DMS 273 (cell line): ENCODE measurements at regions not wholly inside any gene's neighbourhood (a gene's known extent, or its start where the extent isn't known, plus 50 kb on each side); places are given as distances from the start of the nearest gene placed in this dataset.
"Not testable (repeated sequence)": the region's sequence is repeated elsewhere in the genome, so short reads cannot be mapped to it uniquely, and the experiment has no call there.

ENCODE experiments used
- DNase-seq: peaks from one replicate; lab custom pipeline; 2025; ENCODE audit not compliant: unreplicated experiment; lab: John Stamatoyannopoulos, UW

- no peak for DNase-seq
Measured at GRCh38 chr22:49660321-49660720, 167.4 kb downstream of the BRD1 start.

GRCh38 chr22:49659924-49660315, 167.8 kb downstream of the BRD1 start:
- no peak for DNase-seq

GRCh38 chr22:49659281-49659923, 168.3 kb downstream of the BRD1 start:
- DNase-seq, result no peak

GRCh38 chr22:49658902-49659280, 168.8 kb downstream of the BRD1 start:
- DNase-seq, result peak; percentile 53

GRCh38 chr22:49657974-49658590, 169.6 kb downstream of the BRD1 start:
- no peak for DNase-seq

GRCh38 chr22:49657275-49657973, 170.2 kb downstream of the BRD1 start:
- no peak for DNase-seq

GRCh38 chr22:49656883-49657274, 170.8 kb downstream of the BRD1 start:
- DNase-seq, result not testable (repeated sequence)

GRCh38 chr22:49656291-49656851, 171.3 kb downstream of the BRD1 start:
- no peak for DNase-seq

- no peak for DNase-seq
Measured at GRCh38 chr22:49655168-49655812, 172.4 kb downstream of the BRD1 start.

- DNase-seq, result no peak
Measured at GRCh38 chr22:49650336-49651241, 177.1 kb downstream of the BRD1 start.

- no peak for DNase-seq
Measured at GRCh38 chr22:49649166-49650068, 178.3 kb downstream of the BRD1 start.

GRCh38 chr22:49648053-49648452, 179.6 kb downstream of the BRD1 start:
- DNase-seq, result no peak

GRCh38 chr22:49647627-49648026, 180.0 kb downstream of the BRD1 start:
- no peak for DNase-seq

GRCh38 chr22:49646876-49647275, 180.8 kb downstream of the BRD1 start:
- DNase-seq, result no peak

GRCh38 chr22:49645791-49646550, 181.7 kb downstream of the BRD1 start:
- no peak for DNase-seq

GRCh38 chr22:49645257-49645656, 182.4 kb downstream of the BRD1 start:
- no peak for DNase-seq

GRCh38 chr22:49643998-49644397, 183.7 kb downstream of the BRD1 start:
- no peak for DNase-seq

- no peak for DNase-seq
Measured at GRCh38 chr22:49643466-49643865, 184.2 kb downstream of the BRD1 start.

GRCh38 chr22:49642741-49643140, 184.9 kb downstream of the BRD1 start:
- DNase-seq, result no peak
